K562 (cell line): ENCODE measurements at regions not wholly inside any gene's neighbourhood (a gene's known extent, or its start where the extent isn't known, plus 50 kb on each side); places are given as distances from the start of the nearest gene placed in this dataset.

ENCODE experiments used
- ATAC-seq: fragments of 200-7000 bp; cut with Tn5 transposase; 3 replicates; pipeline ENCODE4 v1.9.1; 2020; ENCODE audit warnings: moderate library complexity
- BruUV-seq: library from RNA; stranded (reverse); fragments of 400-500 nt; replicated peaks from 2 replicates; lab custom pipeline; 2021; lab: Mats Ljungman, UMichigan
- CTCF ChIA-PET: fragments of 300-600 bp; formaldehyde crosslinking; extraction: SDS; loops from one replicate; lab custom pipeline; 2021; ENCODE audit warnings: low intra/inter-chr PET ratio; lab: Yijun Ruan, JAX
- POLR2A ChIA-PET: fragments of 300-600, 350-650 bp; sonication (Branson Sonifier 250); formaldehyde crosslinking; extraction: SDS; loops from one replicate; lab custom pipeline; 2021; ENCODE audit warnings: antibody characterized with exemption, inconsistent platforms; lab: Yijun Ruan, JAX
- DNase-seq, 4 experiments: peaks; one replicate each; pipeline versions ENCODE4 v3.0.0 to v3.0.0-alpha.2; 2011 to 2018; ENCODE audit warnings: low spot score in 3 of 4, mixed read lengths in 3 of 4; ENCODE audit errors: extremely low read depth in 1 of 4
- FAIRE-seq: peaks from 2 replicates; lab custom pipeline; 2011; peaks lifted over from hg19 to GRCh38; lab: Jason Lieb, UNC
- H2AFZ ChIP-seq: 2 replicates; pipeline ENCODE4 v1.6.0; 2011; ENCODE audit warnings: low read depth, low read length, control low read depth, inconsistent platforms
- H3K27ac ChIP-seq: fragments of 200-600 bp; 3 replicates; pipeline ENCODE4 v1.8.0; 2011; ENCODE audit warnings: low read depth, mild to moderate bottlenecking, control low read depth, inconsistent platforms, low read length, moderate library complexity, mixed read lengths; ENCODE audit errors: extremely low read depth
- H3K27me3 ChIP-seq, 2 experiments: fragments of 300-600 bp in 1 of 2; 2 replicates in 1 of 2; 3 replicates in 1 of 2; pipeline versions ENCODE4 v1.6.0 to v1.8.0; 2011; ENCODE audit warnings: inconsistent platforms in 2 of 2, low read length in 2 of 2, mild to moderate bottlenecking in 1 of 2, mixed read lengths in 1 of 2, moderate library complexity in 1 of 2; ENCODE audit not compliant: control insufficient read depth in 2 of 2, insufficient read depth in 2 of 2
- H3K36me3 ChIP-seq: fragments of 300-600 bp; 3 replicates; pipeline ENCODE4 v1.8.0; 2011; ENCODE audit warnings: mild to moderate bottlenecking, low read length, inconsistent platforms; ENCODE audit not compliant: control insufficient read depth, insufficient read depth
- H3K4me1 ChIP-seq, 2 experiments: fragments of 200-600 bp in 1 of 2; replicated peaks in 1 of 2; 2 replicates in 1 of 2; 3 replicates in 1 of 2; pipeline versions ENCODE4 v1.5.1 to v1.8.0; 2011; ENCODE audit warnings: inconsistent platforms in 2 of 2, low read length in 2 of 2, mild to moderate bottlenecking in 1 of 2, mixed read lengths in 1 of 2, moderate library complexity in 1 of 2; ENCODE audit not compliant: control insufficient read depth in 2 of 2, insufficient read depth in 2 of 2
- H3K4me2 ChIP-seq: 2 replicates; pipeline ENCODE4 v1.6.1; 2011; ENCODE audit warnings: low read length, control low read depth, inconsistent platforms, mixed read lengths; ENCODE audit not compliant: insufficient read depth
- H3K4me3 ChIP-seq: fragments of 200-600 bp; sonication (generic), shearing (Covaris generic); 2 replicates; pipeline ENCODE4 v1.5.1; 2016; ENCODE audit warnings: control low read depth, inconsistent platforms
- H3K79me2 ChIP-seq: fragments of 200-600 bp; 3 replicates; pipeline ENCODE4 v1.8.0; 2011; ENCODE audit warnings: low read length, inconsistent platforms; ENCODE audit not compliant: control insufficient read depth, insufficient read depth
- H3K9ac ChIP-seq, 2 experiments: 2 replicates each; pipeline versions ENCODE4 v1.6.0 to v1.6.1; 2011; ENCODE audit warnings: low read depth in 2 of 2, low read length in 2 of 2, control low read depth in 1 of 2, inconsistent platforms in 1 of 2, mild to moderate bottlenecking in 1 of 2, mixed read lengths in 1 of 2; ENCODE audit not compliant: insufficient read depth in 1 of 2
- H3K9me1 ChIP-seq: one replicate; pipeline ENCODE4 v1.6.0; 2011; ENCODE audit warnings: inconsistent platforms, mild to moderate bottlenecking, low read length, moderate library complexity; ENCODE audit not compliant: control insufficient read depth, insufficient read depth
- H3K9me3 ChIP-seq: replicated peaks from 2 replicates; pipeline ENCODE4 v1.5.1; 2011; ENCODE audit warnings: low read depth, low read length, inconsistent platforms; ENCODE audit not compliant: control insufficient read depth, insufficient read depth
- H4K20me1 ChIP-seq: replicated peaks from 2 replicates; pipeline ENCODE4 v1.6.1; 2011; ENCODE audit warnings: low read length, inconsistent platforms, mixed read lengths; ENCODE audit not compliant: control insufficient read depth, insufficient read depth
- MYC ChIP-seq, 2 experiments: fragments of 250-450 bp in 1 of 2; sonication (Bioruptor Pico) in 1 of 2; IDR thresholded peaks; 2 replicates each; pipeline versions ENCODE4 v1.5.1 to v1.6.1; 2012 to 2021; ENCODE audit warnings: low read depth in 2 of 2, borderline replicate concordance in 1 of 2, improper control_type of control experiment in 1 of 2, low read length in 1 of 2, mild to moderate bottlenecking in 1 of 2, moderate library complexity in 1 of 2
- NONO ChIP-seq, 2 experiments: fragments of 200-400 bp in 1 of 2; fragments of 450-650 bp in 1 of 2; formaldehyde crosslinking in 1 of 2; IDR thresholded peaks; 2 replicates each; pipeline ENCODE4 v1.6.1; 2017; ENCODE audit warnings: low read depth in 2 of 2, mild to moderate bottlenecking in 2 of 2, moderate library complexity in 2 of 2, low read length in 1 of 2
- NR1H2 ChIP-seq: sonication (generic); formaldehyde crosslinking; IDR thresholded peaks from 2 replicates; pipeline ENCODE4 v1.4.0; 2020; ENCODE audit warnings: mild to moderate bottlenecking, missing genetic modification reagents
- PHF21A ChIP-seq: fragments of 450-650 bp; IDR thresholded peaks from 2 replicates; pipeline ENCODE4 v1.6.1; 2017; ENCODE audit warnings: low read depth, borderline replicate concordance
- PHTF2 ChIP-seq: fragments of 250-450 bp; sonication (Bioruptor Pico); IDR thresholded peaks from 2 replicates; pipeline ENCODE4 v1.5.0; 2021; ENCODE audit warnings: mild to moderate bottlenecking
- RB1 ChIP-seq: fragments of 450-650 bp; IDR thresholded peaks from 2 replicates; pipeline ENCODE4 v1.6.1; 2017; ENCODE audit warnings: low read depth, mild to moderate bottlenecking
- SMARCE1 ChIP-seq: fragments of 450-650 bp; IDR thresholded peaks from 2 replicates; pipeline ENCODE4 v1.7.1; 2016; ENCODE audit warnings: mild to moderate bottlenecking
- SUPT5H ChIP-seq: fragments of 450-650 bp; IDR thresholded peaks from 2 replicates; pipeline ENCODE4 v1.6.1; 2016
- ZNF140 ChIP-seq: fragments of 250-450 bp; sonication (Bioruptor Pico); IDR thresholded peaks from 2 replicates; pipeline ENCODE4 v1.8.0; 2021; ENCODE audit warnings: moderate library complexity, mild to moderate bottlenecking, inconsistent platforms
- ZNF282 ChIP-seq: sonication (generic); formaldehyde crosslinking; IDR thresholded peaks from 2 replicates; pipeline ENCODE4 v1.8.1; 2023; ENCODE audit warnings: missing genetic modification reagents
- ZNF512 ChIP-seq: IDR thresholded peaks from 2 replicates; pipeline ENCODE4 v1.6.1; 2016; ENCODE audit warnings: missing genetic modification characterization, missing compliant biosample characterization
- ZNF609 ChIP-seq: sonication (generic); formaldehyde crosslinking; IDR thresholded peaks from 2 replicates; pipeline ENCODE4 v1.8.1; 2023; ENCODE audit warnings: missing genetic modification reagents, mild to moderate bottlenecking, borderline replicate concordance
- WGBS: fragments of 100-300 bp; shearing (Covaris generic); methylation state at CpG from one replicate; pipeline ENCODE4 v1.1.6; 2016; ENCODE audit warnings: low coverage, mixed read lengths; ENCODE audit not compliant: insufficient coverage; ENCODE audit errors: missing lambda C conversion rate; 5-methylcytosine and 5-hydroxymethylcytosine counted together
- in situ Hi-C: fragments of 300-500 bp; cut with MboI; formaldehyde crosslinking; loops from 4 replicates; pipeline ENCODE4 v1.15.0; 2018; ENCODE audit warnings: inconsistent platforms, mixed read lengths
- intact Hi-C: fragments of 100-400 bp; cut with micrococcal nuclease; formaldehyde crosslinking; loops from 2 replicates; pipeline ENCODE4 v1.14.2; 2022
- TF ChIP-seq, protein P1 (sequence below): fragments of 250-450 bp; sonication (Bioruptor Pico); IDR thresholded peaks from 2 replicates; pipeline ENCODE4 v1.5.0; 2020; ENCODE audit warnings: mild to moderate bottlenecking, borderline replicate concordance
- TF ChIP-seq, protein P2 (sequence below), 3 experiments: fragments of 200-800 bp in 1 of 3; sonication (Bioruptor generic) in 1 of 3; sonication (generic) in 1 of 3; formaldehyde crosslinking in 1 of 3; IDR thresholded peaks; 2 replicates each; pipeline versions ENCODE4 v1.6.1 to v1.8.0; 2016 to 2022; ENCODE audit warnings: mild to moderate bottlenecking in 2 of 3, missing compliant biosample characterization in 2 of 3, missing genetic modification characterization in 2 of 3, missing genetic modification reagents in 1 of 3

GRCh38 chr4:30904215-30904555 lies 184.0 kb downstream of the PCDH7 start:
- in situ Hi-C loops: no loop called here
- no peak overlapping the region for H3K4me2 ChIP-seq
- no peak overlapping the region for H2AFZ ChIP-seq
- BruUV-seq: no TSS peak
- H3K27me3 ChIP-seq: no peaks in the 10 kb centered on the region
- no peak overlapping the region for H3K9ac ChIP-seq
- intact Hi-C loops: no loop called here
- H3K79me2 ChIP-seq: no peaks in the 10 kb centered on the region
- no peak overlapping the region for H3K27ac ChIP-seq
- H3K9me3 ChIP-seq: no peaks in the 10 kb centered on the region
- 0% methylated on average over 2 of the region's 2 CpGs for WGBS
- ChIA-PET POLR2A (no interaction called here), CTCF (no interaction called here)
- no peaks in the 10 kb centered on the region for H3K4me1 ChIP-seq
- FAIRE-seq (no peak), DNase-seq (no peak), ATAC-seq (no peak)
- H3K4me3 ChIP-seq: no peak overlapping the region
- H3K36me3 ChIP-seq: no peaks in the 10 kb centered on the region
- no peaks in the 10 kb centered on the region for H3K9me1 ChIP-seq
- no peaks in the 10 kb centered on the region for H4K20me1 ChIP-seq
- no peak for TF ChIP-seq SUPT5H
- no peak for TF ChIP-seq ZNF609 (CRISPR knock-in tag)
- TF ChIP-seq NR1H2: no peak
- TF ChIP-seq ZNF282 (CRISPR knock-in tag): no peak
- no peak for TF ChIP-seq SMARCE1
- TF ChIP-seq ZNF512 (tag): no peak
- TF ChIP-seq RB1: no peak
- TF ChIP-seq MYC (IDR thresholded peaks at IDR 0.05; ENCODE audit: low read depth, low read length): no peak
- no peak for TF ChIP-seq MYC (CRISPR knock-in tag; IDR thresholded peaks at IDR 0.05; ENCODE audit: borderline replicate concordance, low read depth)
- TF ChIP-seq NONO (IDR thresholded peaks at IDR 0.05; ENCODE audit: low read depth in 2 of 2, low read length in 1 of 2): no peak
- no peak for TF ChIP-seq PHF21A
- no peak for TF ChIP-seq PHTF2
- TF ChIP-seq, protein P1, sequence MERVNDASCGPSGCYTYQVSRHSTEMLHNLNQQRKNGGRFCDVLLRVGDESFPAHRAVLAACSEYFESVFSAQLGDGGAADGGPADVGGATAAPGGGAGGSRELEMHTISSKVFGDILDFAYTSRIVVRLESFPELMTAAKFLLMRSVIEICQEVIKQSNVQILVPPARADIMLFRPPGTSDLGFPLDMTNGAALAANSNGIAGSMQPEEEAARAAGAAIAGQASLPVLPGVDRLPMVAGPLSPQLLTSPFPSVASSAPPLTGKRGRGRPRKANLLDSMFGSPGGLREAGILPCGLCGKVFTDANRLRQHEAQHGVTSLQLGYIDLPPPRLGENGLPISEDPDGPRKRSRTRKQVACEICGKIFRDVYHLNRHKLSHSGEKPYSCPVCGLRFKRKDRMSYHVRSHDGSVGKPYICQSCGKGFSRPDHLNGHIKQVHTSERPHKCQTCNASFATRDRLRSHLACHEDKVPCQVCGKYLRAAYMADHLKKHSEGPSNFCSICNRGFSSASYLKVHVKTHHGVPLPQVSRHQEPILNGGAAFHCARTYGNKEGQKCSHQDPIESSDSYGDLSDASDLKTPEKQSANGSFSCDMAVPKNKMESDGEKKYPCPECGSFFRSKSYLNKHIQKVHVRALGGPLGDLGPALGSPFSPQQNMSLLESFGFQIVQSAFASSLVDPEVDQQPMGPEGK (CRISPR knock-in tag): no peak
- TF ChIP-seq ZNF140 (CRISPR knock-in tag): no peak
- TF ChIP-seq, protein P2, sequence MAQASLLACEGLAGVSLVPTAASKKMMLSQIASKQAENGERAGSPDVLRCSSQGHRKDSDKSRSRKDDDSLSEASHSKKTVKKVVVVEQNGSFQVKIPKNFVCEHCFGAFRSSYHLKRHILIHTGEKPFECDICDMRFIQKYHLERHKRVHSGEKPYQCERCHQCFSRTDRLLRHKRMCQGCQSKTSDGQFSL (CRISPR knock-in tag; IDR thresholded peaks at IDR 0.05): no peak
- TF ChIP-seq, protein P2 (tag; IDR thresholded peaks at IDR 0.05): no peak
